ENCODE measurements at regions not wholly inside any gene's neighbourhood (a gene's known extent, or its start where the extent isn't known, plus 50 kb on each side); places are given as distances from the start of the nearest gene placed in this dataset.

DNA sequence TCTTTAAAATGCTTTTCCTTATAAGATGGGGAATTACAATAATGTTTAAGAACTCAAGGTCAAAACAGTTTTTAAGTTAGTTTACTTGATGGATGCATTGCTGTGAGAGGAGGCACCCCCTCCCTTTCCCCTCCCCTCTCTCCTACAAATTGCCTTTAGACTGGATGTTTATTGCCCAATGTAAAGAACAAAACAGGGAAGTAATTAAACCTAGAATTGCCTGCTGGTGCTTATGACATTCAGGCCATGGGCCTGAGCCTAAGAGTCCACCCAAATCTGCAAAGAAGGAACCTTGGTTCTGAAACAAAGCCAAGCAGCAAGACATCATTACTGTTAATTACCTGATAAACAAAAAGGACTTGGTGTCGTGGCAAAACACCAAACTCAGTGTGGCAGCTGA, 630.3 kb downstream of the ISL1 start:
- no peak for TF ChIP-seq GLIS3 (CRISPR knock-in tag; IDR thresholded peaks at IDR 0.05)
- no peak for TF ChIP-seq ZFP3 (CRISPR knock-in tag; IDR thresholded peaks at IDR 0.05)
- TF ChIP-seq ARNTL (CRISPR knock-in tag; IDR thresholded peaks at IDR 0.05; ENCODE audit: borderline replicate concordance, low read depth), result no peak
- TF ChIP-seq TOX (CRISPR knock-in tag; IDR thresholded peaks at IDR 0.05; ENCODE audit: borderline replicate concordance), result no peak
- no peak for TF ChIP-seq ESRRG (CRISPR knock-in tag; IDR thresholded peaks at IDR 0.05)
- TF ChIP-seq, protein P1, sequence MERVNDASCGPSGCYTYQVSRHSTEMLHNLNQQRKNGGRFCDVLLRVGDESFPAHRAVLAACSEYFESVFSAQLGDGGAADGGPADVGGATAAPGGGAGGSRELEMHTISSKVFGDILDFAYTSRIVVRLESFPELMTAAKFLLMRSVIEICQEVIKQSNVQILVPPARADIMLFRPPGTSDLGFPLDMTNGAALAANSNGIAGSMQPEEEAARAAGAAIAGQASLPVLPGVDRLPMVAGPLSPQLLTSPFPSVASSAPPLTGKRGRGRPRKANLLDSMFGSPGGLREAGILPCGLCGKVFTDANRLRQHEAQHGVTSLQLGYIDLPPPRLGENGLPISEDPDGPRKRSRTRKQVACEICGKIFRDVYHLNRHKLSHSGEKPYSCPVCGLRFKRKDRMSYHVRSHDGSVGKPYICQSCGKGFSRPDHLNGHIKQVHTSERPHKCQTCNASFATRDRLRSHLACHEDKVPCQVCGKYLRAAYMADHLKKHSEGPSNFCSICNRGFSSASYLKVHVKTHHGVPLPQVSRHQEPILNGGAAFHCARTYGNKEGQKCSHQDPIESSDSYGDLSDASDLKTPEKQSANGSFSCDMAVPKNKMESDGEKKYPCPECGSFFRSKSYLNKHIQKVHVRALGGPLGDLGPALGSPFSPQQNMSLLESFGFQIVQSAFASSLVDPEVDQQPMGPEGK (CRISPR knock-in tag; IDR thresholded peaks at IDR 0.05; ENCODE audit: borderline replicate concordance), result no peak
- TF ChIP-seq BACH2 (CRISPR knock-in tag; IDR thresholded peaks at IDR 0.05; ENCODE audit: borderline replicate concordance), result no peak
- TF ChIP-seq ZNF565 (CRISPR knock-in tag; conservative IDR thresholded peaks at IDR 0.05; ENCODE audit: low read depth), result no peak
- TF ChIP-seq PPARA (CRISPR knock-in tag; IDR thresholded peaks at IDR 0.05; ENCODE audit: borderline replicate concordance), result no peak
- TF ChIP-seq, protein P2, sequence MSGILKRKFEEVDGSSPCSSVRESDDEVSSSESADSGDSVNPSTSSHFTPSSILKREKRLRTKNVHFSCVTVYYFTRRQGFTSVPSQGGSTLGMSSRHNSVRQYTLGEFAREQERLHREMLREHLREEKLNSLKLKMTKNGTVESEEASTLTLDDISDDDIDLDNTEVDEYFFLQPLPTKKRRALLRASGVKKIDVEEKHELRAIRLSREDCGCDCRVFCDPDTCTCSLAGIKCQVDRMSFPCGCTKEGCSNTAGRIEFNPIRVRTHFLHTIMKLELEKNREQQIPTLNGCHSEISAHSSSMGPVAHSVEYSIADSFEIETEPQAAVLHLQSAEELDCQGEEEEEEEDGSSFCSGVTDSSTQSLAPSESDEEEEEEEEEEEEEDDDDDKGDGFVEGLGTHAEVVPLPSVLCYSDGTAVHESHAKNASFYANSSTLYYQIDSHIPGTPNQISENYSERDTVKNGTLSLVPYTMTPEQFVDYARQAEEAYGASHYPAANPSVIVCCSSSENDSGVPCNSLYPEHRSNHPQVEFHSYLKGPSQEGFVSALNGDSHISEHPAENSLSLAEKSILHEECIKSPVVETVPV (CRISPR knock-in tag; IDR thresholded peaks at IDR 0.05), result no peak
- no peak for TF ChIP-seq CSDC2 (CRISPR knock-in tag; IDR thresholded peaks at IDR 0.05)
- TF ChIP-seq, protein P3, sequence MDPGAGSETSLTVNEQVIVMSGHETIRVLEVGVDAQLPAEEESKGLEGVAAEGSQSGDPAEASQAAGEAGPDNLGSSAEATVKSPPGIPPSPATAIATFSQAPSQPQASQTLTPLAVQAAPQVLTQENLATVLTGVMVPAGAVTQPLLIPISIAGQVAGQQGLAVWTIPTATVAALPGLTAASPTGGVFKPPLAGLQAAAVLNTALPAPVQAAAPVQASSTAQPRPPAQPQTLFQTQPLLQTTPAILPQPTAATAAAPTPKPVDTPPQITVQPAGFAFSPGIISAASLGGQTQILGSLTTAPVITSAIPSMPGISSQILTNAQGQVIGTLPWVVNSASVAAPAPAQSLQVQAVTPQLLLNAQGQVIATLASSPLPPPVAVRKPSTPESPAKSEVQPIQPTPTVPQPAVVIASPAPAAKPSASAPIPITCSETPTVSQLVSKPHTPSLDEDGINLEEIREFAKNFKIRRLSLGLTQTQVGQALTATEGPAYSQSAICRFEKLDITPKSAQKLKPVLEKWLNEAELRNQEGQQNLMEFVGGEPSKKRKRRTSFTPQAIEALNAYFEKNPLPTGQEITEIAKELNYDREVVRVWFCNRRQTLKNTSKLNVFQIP (CRISPR knock-in tag; IDR thresholded peaks at IDR 0.05; ENCODE audit: borderline replicate concordance, low read depth), result no peak
- TF ChIP-seq ZC3H10 (CRISPR knock-in tag; IDR thresholded peaks at IDR 0.05), result no peak
- no peak for TF ChIP-seq RARB (CRISPR knock-in tag; IDR thresholded peaks at IDR 0.05)

DNA sequence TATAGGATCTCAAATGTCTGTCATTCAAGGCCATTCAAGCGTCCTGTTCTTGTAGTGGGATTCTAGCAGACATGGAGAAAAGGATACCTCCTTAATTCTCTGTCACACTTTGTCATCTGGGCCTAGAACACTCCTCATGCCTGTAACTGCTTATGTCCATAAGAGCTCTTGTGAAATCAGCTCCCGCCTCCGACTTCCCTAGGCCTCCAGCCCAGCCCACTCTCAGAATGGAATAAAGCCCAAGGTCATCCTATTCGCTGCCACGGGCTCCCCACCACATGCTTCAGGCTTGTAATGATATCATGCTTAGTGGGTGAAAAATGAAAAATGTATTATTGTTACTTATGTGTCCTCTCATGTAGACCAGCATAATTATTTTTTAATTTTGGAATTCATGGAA, 632.5 kb downstream of the ISL1 start:
- ATAC-seq, result no peak
- TF ChIP-seq CSDC2 (CRISPR knock-in tag; IDR thresholded peaks at IDR 0.05) (no peak), BACH2 (CRISPR knock-in tag; IDR thresholded peaks at IDR 0.05; ENCODE audit: borderline replicate concordance) (no peak), GLIS3 (CRISPR knock-in tag; IDR thresholded peaks at IDR 0.05) (no peak), ZC3H10 (CRISPR knock-in tag; IDR thresholded peaks at IDR 0.05) (no peak), ZNF8 (CRISPR knock-in tag; IDR thresholded peaks at IDR 0.05) (no peak), ARNTL (CRISPR knock-in tag; IDR thresholded peaks at IDR 0.05; ENCODE audit: borderline replicate concordance, low read depth) (no peak), ZFP3 (CRISPR knock-in tag; IDR thresholded peaks at IDR 0.05) (no peak), SNAI2 (CRISPR knock-in tag; IDR thresholded peaks at IDR 0.05) (no peak), OSR1 (CRISPR knock-in tag; IDR thresholded peaks at IDR 0.05) (no peak), ZFP30 (CRISPR knock-in tag; IDR thresholded peaks at IDR 0.05) (no peak), RARB (CRISPR knock-in tag; IDR thresholded peaks at IDR 0.05) (no peak), ISL1 (CRISPR knock-in tag; IDR thresholded peaks at IDR 0.05) (no peak)
- TF ChIP-seq, protein P4, sequence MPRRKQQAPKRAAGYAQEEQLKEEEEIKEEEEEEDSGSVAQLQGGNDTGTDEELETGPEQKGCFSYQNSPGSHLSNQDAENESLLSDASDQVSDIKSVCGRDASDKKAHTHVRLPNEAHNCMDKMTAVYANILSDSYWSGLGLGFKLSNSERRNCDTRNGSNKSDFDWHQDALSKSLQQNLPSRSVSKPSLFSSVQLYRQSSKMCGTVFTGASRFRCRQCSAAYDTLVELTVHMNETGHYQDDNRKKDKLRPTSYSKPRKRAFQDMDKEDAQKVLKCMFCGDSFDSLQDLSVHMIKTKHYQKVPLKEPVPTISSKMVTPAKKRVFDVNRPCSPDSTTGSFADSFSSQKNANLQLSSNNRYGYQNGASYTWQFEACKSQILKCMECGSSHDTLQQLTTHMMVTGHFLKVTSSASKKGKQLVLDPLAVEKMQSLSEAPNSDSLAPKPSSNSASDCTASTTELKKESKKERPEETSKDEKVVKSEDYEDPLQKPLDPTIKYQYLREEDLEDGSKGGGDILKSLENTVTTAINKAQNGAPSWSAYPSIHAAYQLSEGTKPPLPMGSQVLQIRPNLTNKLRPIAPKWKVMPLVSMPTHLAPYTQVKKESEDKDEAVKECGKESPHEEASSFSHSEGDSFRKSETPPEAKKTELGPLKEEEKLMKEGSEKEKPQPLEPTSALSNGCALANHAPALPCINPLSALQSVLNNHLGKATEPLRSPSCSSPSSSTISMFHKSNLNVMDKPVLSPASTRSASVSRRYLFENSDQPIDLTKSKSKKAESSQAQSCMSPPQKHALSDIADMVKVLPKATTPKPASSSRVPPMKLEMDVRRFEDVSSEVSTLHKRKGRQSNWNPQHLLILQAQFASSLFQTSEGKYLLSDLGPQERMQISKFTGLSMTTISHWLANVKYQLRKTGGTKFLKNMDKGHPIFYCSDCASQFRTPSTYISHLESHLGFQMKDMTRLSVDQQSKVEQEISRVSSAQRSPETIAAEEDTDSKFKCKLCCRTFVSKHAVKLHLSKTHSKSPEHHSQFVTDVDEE (CRISPR knock-in tag; IDR thresholded peaks at IDR 0.05), result no peak
- TF ChIP-seq, protein P1 (CRISPR knock-in tag; IDR thresholded peaks at IDR 0.05; ENCODE audit: borderline replicate concordance), result no peak
- TF ChIP-seq, protein P5, sequence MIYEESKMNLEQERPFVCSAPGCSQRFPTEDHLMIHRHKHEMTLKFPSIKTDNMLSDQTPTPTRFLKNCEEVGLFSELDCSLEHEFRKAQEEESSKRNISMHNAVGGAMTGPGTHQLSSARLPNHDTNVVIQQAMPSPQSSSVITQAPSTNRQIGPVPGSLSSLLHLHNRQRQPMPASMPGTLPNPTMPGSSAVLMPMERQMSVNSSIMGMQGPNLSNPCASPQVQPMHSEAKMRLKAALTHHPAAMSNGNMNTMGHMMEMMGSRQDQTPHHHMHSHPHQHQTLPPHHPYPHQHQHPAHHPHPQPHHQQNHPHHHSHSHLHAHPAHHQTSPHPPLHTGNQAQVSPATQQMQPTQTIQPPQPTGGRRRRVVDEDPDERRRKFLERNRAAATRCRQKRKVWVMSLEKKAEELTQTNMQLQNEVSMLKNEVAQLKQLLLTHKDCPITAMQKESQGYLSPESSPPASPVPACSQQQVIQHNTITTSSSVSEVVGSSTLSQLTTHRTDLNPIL (CRISPR knock-in tag; IDR thresholded peaks at IDR 0.05; ENCODE audit: low read depth), result no peak

More for the DNA sequence above, 630.3 kb downstream of the ISL1 start:
- no peak for ATAC-seq
